ENCODE measurements at regions not wholly inside any gene's neighbourhood (a gene's known extent, or its start where the extent isn't known, plus 50 kb on each side); places are given as distances from the start of the nearest gene placed in this dataset.
"Not testable (repeated sequence)": the region's sequence is repeated elsewhere in the genome, so short reads cannot be mapped to it uniquely, and the experiment has no call there.

- Mint-ChIP-seq H3K4me1 (ENCODE audit: low read depth) (no peaks in the 10 kb centered on the region), H3K4me3 (ENCODE audit: low read depth) (no peak overlapping the region), H3K9me3 (no peaks in the 10 kb centered on the region), H3K27me3 (ENCODE audit: low read depth) (no peaks in the 10 kb centered on the region), H3K36me3 (ENCODE audit: low read depth) (no peaks in the 10 kb centered on the region), H3K27ac (no peak overlapping the region)
- no peak for DNase-seq (ENCODE audit: low spot score)
- intact Hi-C loops (cut with micrococcal nuclease): no loop called here
Measured at GRCh38 chr4:167885071-167885470, 207.3 kb upstream of the ANXA10 start.

- no peaks in the 10 kb centered on the region for H3K4me1 Mint-ChIP-seq (ENCODE audit: low read depth)
- intact Hi-C loops (cut with micrococcal nuclease): no loop called here
- H3K4me3 Mint-ChIP-seq (ENCODE audit: low read depth): no peak overlapping the region
Measured at GRCh38 chr4:167885872-167886271, 206.5 kb upstream of the ANXA10 start.

GRCh38 chr4:167887726-167888125 lies 204.6 kb upstream of the ANXA10 start:
- Mint-ChIP-seq H3K4me1 (ENCODE audit: low read depth) (no peaks in the 10 kb centered on the region), H3K9me3 (no peaks in the 10 kb centered on the region), H3K27ac (no peak overlapping the region), H3K27me3 (ENCODE audit: low read depth) (no peaks in the 10 kb centered on the region), H3K4me3 (ENCODE audit: low read depth) (no peak overlapping the region), H3K36me3 (ENCODE audit: low read depth) (no peaks in the 10 kb centered on the region)
- intact Hi-C loops (cut with micrococcal nuclease): no loop called here
- no peak for DNase-seq (ENCODE audit: low spot score)

More at GRCh38 chr4:167885872-167886271, 206.5 kb upstream of the ANXA10 start:
- Mint-ChIP-seq H3K27ac (no peak overlapping the region), H3K27me3 (ENCODE audit: low read depth) (no peaks in the 10 kb centered on the region), H3K9me3 (no peaks in the 10 kb centered on the region), H3K36me3 (ENCODE audit: low read depth) (no peaks in the 10 kb centered on the region)
- DNase-seq (ENCODE audit: low spot score): no peak

- Mint-ChIP-seq H3K36me3 (ENCODE audit: low read depth) (no peaks in the 10 kb centered on the region), H3K9me3 (no peaks in the 10 kb centered on the region), H3K27me3 (ENCODE audit: low read depth) (no peaks in the 10 kb centered on the region), H3K27ac (no peak overlapping the region), H3K4me1 (ENCODE audit: low read depth) (no peaks in the 10 kb centered on the region), H3K4me3 (ENCODE audit: low read depth) (no peak overlapping the region)
- intact Hi-C loops (cut with micrococcal nuclease): no loop called here
- DNase-seq (ENCODE audit: low spot score): no peak
Measured at GRCh38 chr4:167890226-167890625, 202.1 kb upstream of the ANXA10 start.

- Mint-ChIP-seq H3K9me3 (no peaks in the 10 kb centered on the region), H3K4me1 (ENCODE audit: low read depth) (no peaks in the 10 kb centered on the region), H3K27ac (no peak overlapping the region), H3K4me3 (ENCODE audit: low read depth) (no peak overlapping the region), H3K36me3 (ENCODE audit: low read depth) (no peaks in the 10 kb centered on the region), H3K27me3 (ENCODE audit: low read depth) (no peaks in the 10 kb centered on the region)
- DNase-seq (ENCODE audit: low spot score): no peak
- intact Hi-C loops (cut with micrococcal nuclease): no loop called here
Measured at GRCh38 chr4:167893531-167893930, 198.8 kb upstream of the ANXA10 start.

- H3K4me3 Mint-ChIP-seq (ENCODE audit: low read depth); H3K36me3 Mint-ChIP-seq (ENCODE audit: low read depth); H3K9me3 Mint-ChIP-seq; DNase-seq (ENCODE audit: low spot score); intact Hi-C loops (cut with micrococcal nuclease); H3K27me3 Mint-ChIP-seq (ENCODE audit: low read depth); H3K27ac Mint-ChIP-seq; H3K4me1 Mint-ChIP-seq (ENCODE audit: low read depth): not testable (repeated sequence)
Measured at GRCh38 chr4:167896260-167896659, 196.1 kb upstream of the ANXA10 start.

GRCh38 chr4:167897116-167897515 lies 195.2 kb upstream of the ANXA10 start:
- no peak for DNase-seq (ENCODE audit: low spot score)
- H3K27ac Mint-ChIP-seq: no peak overlapping the region
- intact Hi-C loops (cut with micrococcal nuclease): no loop called here

GRCh38 chr4:167903291-167903721 lies 189.0 kb upstream of the ANXA10 start:
- H3K36me3 Mint-ChIP-seq (ENCODE audit: low read depth): no peaks in the 10 kb centered on the region
- DNase-seq (ENCODE audit: low spot score): no peak
- no peaks in the 10 kb centered on the region for H3K4me1 Mint-ChIP-seq (ENCODE audit: low read depth)
- intact Hi-C loops (cut with micrococcal nuclease): no loop called here
- no peaks in the 10 kb centered on the region for H3K27me3 Mint-ChIP-seq (ENCODE audit: low read depth)
- H3K4me3 Mint-ChIP-seq (ENCODE audit: low read depth): no peak overlapping the region
- H3K27ac Mint-ChIP-seq: no peak overlapping the region
- H3K9me3 Mint-ChIP-seq: no peaks in the 10 kb centered on the region

More at GRCh38 chr4:167897116-167897515, 195.2 kb upstream of the ANXA10 start:
- H3K27me3 Mint-ChIP-seq (ENCODE audit: low read depth): no peaks in the 10 kb centered on the region
- no peaks in the 10 kb centered on the region for H3K36me3 Mint-ChIP-seq (ENCODE audit: low read depth)
- no peaks in the 10 kb centered on the region for H3K9me3 Mint-ChIP-seq
- no peaks in the 10 kb centered on the region for H3K4me1 Mint-ChIP-seq (ENCODE audit: low read depth)
- H3K4me3 Mint-ChIP-seq (ENCODE audit: low read depth): no peak overlapping the region

GRCh38 chr4:167906851-167907250 lies 185.5 kb upstream of the ANXA10 start:
- Mint-ChIP-seq H3K4me3 (ENCODE audit: low read depth) (no peak overlapping the region), H3K9me3 (no peaks in the 10 kb centered on the region), H3K36me3 (ENCODE audit: low read depth) (no peaks in the 10 kb centered on the region), H3K4me1 (ENCODE audit: low read depth) (no peaks in the 10 kb centered on the region), H3K27ac (no peak overlapping the region), H3K27me3 (ENCODE audit: low read depth) (no peaks in the 10 kb centered on the region)
- intact Hi-C loops (cut with micrococcal nuclease): no loop called here
- DNase-seq (ENCODE audit: low spot score): no peak

- Mint-ChIP-seq H3K4me3 (ENCODE audit: low read depth) (no peak overlapping the region), H3K27ac (no peak overlapping the region), H3K4me1 (ENCODE audit: low read depth) (no peaks in the 10 kb centered on the region), H3K9me3 (peaks cover 4% of the 10 kb centered on the region), H3K36me3 (ENCODE audit: low read depth) (no peaks in the 10 kb centered on the region), H3K27me3 (ENCODE audit: low read depth) (no peaks in the 10 kb centered on the region)
- no peak for DNase-seq (ENCODE audit: low spot score)
- intact Hi-C loops (cut with micrococcal nuclease): no loop called here
Measured at GRCh38 chr4:167908816-167909215, 183.5 kb upstream of the ANXA10 start.

- H3K4me3 Mint-ChIP-seq (ENCODE audit: low read depth); H3K36me3 Mint-ChIP-seq (ENCODE audit: low read depth); H3K4me1 Mint-ChIP-seq (ENCODE audit: low read depth); H3K27ac Mint-ChIP-seq; H3K9me3 Mint-ChIP-seq; DNase-seq (ENCODE audit: low spot score); H3K27me3 Mint-ChIP-seq (ENCODE audit: low read depth); intact Hi-C loops (cut with micrococcal nuclease): not testable (repeated sequence)
Measured at GRCh38 chr4:167912535-167912934, 179.8 kb upstream of the ANXA10 start.

GRCh38 chr4:167918077-167918476 lies 174.3 kb upstream of the ANXA10 start:
- no peaks in the 10 kb centered on the region for H3K27me3 Mint-ChIP-seq (ENCODE audit: low read depth)
- peaks cover 18% of the 10 kb centered on the region for H3K9me3 Mint-ChIP-seq
- intact Hi-C loops (cut with micrococcal nuclease): no loop called here
- no peak for DNase-seq (ENCODE audit: low spot score)
- H3K4me1 Mint-ChIP-seq (ENCODE audit: low read depth): no peaks in the 10 kb centered on the region
- H3K27ac Mint-ChIP-seq: no peak overlapping the region
- no peaks in the 10 kb centered on the region for H3K36me3 Mint-ChIP-seq (ENCODE audit: low read depth)
- H3K4me3 Mint-ChIP-seq (ENCODE audit: low read depth): no peak overlapping the region

GRCh38 chr4:167930166-167930565 lies 162.2 kb upstream of the ANXA10 start:
- no peak overlapping the region for H3K4me3 Mint-ChIP-seq (ENCODE audit: low read depth)
- intact Hi-C loops (cut with micrococcal nuclease): no loop called here
- H3K27ac Mint-ChIP-seq: no peak overlapping the region
- no peaks in the 10 kb centered on the region for H3K27me3 Mint-ChIP-seq (ENCODE audit: low read depth)
- H3K9me3 Mint-ChIP-seq: no peaks in the 10 kb centered on the region
- DNase-seq (ENCODE audit: low spot score): no peak
- no peaks in the 10 kb centered on the region for H3K36me3 Mint-ChIP-seq (ENCODE audit: low read depth)
- no peaks in the 10 kb centered on the region for H3K4me1 Mint-ChIP-seq (ENCODE audit: low read depth)

GRCh38 chr4:167934216-167934615 lies 158.1 kb upstream of the ANXA10 start:
- Mint-ChIP-seq H3K4me1 (ENCODE audit: low read depth) (no peaks in the 10 kb centered on the region), H3K27me3 (ENCODE audit: low read depth) (no peaks in the 10 kb centered on the region), H3K36me3 (ENCODE audit: low read depth) (no peaks in the 10 kb centered on the region), H3K4me3 (ENCODE audit: low read depth) (no peak overlapping the region), H3K27ac (no peak overlapping the region), H3K9me3 (no peaks in the 10 kb centered on the region)
- intact Hi-C loops (cut with micrococcal nuclease): no loop called here
- DNase-seq (ENCODE audit: low spot score): no peak
